NCI-H2107 treated with DMSO at 0.1 percent for 48 hours (cell line): ENCODE measurements at regions not wholly inside any gene's neighbourhood (a gene's known extent, or its start where the extent isn't known, plus 50 kb on each side); places are given as distances from the start of the nearest gene placed in this dataset.
"Not testable (repeated sequence)": the region's sequence is repeated elsewhere in the genome, so short reads cannot be mapped to it uniquely, and the experiment has no call there.

Experiments used
- DNase-seq: peaks from one replicate; lab custom pipeline; 2025; ENCODE audit not compliant: unreplicated experiment; lab: John Stamatoyannopoulos, UW

GRCh38 chr20:11976966-11977365 lies 59.3 kb downstream of the BTBD3 start:
- no peak for DNase-seq

DNA sequence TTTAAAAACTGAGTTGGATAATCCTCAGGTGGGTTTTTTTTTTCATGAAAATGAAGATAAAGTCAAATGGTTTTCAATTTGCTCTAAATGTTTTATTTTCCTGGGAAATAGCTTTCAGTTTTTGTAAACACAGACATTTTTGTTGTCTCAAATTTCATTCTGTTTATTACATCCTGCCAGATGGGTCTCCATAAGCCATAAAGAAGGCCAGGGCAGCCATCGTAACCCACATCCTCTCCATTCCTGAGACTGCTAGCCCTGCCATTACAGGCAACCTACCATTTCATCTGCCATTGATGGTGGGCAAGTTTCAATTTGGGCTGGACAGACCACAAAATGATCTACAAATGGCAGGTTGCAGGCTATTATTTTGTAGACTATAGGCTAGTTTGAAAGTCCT lies 60.8 kb downstream of the BTBD3 start:
- no peak for DNase-seq

DNA sequence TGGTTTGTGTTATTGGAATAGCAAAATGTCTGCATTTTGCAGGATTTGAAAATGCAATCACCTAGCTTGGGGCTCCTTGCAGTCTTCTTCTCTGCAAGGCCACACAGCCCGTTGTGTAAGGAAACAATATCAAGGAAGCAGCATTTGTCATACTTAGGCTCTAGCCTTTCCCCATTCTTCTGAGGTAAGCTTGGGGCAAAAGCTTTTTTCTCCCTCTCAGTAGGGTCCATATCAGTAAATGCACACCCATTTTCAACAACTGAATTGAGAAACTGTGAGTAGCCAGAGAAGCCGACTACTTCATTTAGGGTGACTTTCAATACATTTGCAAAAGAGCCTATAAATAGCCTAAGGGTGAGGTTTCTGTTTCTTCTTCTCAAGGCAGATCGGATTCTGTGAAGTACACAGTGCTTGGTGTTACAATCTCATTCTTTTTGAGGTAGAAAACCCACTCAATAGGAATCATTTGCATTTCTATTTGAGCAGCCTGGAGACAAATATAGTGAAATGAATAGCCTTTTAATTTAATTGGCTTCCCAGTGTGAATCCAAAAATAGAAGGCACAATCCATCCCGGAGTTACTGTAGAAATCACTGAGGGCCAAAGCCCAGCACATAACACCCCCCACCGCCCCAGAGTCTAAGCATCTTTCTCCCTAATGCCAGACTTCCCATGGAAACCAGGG lies 61.8 kb downstream of the BTBD3 start:
- no peak for DNase-seq

- no peak for DNase-seq
Observed at GRCh38 chr20:11980263-11980662, 62.6 kb downstream of the BTBD3 start.

GRCh38 chr20:11981366-11981947 lies 63.8 kb downstream of the BTBD3 start:
- DNase-seq: no peak

- no peak for DNase-seq
Observed at GRCh38 chr20:11982289-11982954, 64.7 kb downstream of the BTBD3 start.

DNA sequence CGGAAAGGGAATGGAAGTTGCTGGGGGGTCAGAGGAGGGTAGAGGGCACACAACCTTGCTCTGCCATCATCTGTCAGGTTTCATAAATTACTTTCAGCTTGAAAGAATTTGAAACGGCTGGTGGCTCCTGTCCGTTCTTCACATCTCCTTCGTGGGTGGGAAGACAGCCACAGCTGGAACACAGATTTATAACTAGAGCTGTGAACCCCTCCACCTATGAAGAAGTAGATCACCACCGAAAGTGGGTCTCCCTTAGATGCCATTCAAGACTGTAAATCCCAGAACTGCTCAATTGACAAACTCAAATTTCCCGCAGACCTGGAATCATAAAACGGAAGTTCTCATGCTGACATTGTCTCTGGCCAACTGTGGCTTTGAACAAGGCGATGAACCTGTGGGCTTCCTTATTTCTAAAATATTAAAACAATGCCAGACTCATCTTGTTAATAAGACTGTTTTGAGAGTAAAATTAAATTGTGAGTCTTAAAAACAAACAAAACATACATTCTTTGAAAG lies 65.3 kb downstream of the BTBD3 start:
- DNase-seq: no peak

DNA sequence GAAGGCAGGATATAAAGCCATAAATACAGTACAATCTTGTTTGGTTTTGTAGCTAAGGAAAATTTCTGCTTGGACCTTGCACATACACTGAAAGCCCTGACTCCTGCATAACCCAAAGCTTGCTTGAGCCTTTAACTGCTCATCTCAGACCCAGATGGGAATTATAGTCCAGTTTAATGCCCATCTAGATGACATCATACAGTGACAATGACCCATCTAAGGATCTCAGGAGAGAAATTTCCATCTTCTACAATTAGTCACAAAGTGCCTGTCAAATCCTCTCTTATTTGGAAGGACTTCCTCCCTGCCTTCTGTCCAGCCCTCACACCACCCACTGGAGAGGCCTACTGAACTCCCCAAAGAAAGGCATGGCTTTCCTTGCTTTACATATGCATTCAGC lies 69.3 kb downstream of the BTBD3 start:
- DNase-seq: no peak

DNA sequence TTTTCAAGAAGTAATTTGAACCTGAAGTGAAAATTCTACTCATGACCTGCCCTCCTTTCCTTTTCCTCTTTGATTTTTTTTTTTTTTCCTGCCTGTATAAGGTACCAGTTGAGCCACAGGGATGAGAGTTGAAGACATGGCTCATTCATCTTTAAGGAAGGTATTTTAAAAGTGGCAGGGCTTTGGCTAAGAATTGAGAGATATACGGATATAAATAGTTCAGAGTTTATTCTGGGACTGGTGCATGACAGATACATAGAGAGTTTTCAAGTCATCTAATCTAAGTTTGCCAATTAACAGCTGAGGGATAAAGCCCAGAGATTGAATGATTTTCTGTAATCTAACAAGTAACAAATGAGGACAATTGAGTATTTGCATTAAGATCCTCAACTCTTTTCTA lies 69.8 kb downstream of the BTBD3 start:
- DNase-seq: no peak

DNA sequence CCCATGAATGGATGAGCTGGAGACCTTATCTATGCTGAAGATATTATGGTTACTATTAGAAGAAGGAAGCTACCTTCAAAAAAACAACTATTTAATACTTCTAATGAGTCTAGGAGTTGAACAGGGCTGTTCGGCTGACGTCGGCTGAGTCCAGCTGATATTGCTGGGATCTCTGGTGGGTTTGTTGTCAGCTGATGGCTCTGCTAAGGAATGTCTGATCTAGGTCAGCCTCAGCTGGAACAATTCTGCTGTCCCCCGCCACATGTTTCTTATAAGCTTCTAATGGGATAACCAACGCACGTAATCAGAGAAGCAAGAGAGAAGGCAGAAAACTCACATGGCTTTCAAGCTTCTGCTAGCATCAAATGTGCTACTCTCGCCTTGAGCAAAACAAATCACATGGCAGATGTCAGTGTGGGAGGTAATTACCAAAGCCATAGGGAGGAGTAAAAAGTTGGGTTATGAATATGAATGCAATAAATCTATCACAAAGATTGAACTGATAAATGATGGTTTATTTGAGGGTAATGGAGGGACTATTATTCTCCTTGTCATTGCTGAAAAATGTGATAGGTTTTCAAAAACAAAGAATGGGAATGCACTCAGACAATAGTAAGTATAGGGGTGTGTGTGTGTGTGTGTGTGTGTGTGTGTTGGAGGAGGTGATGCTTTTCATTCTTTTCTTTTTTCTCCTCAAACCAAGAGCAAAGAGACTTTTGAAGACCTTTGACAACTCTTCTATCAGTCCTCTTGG lies 71.5 kb downstream of the BTBD3 start:
- no peak for DNase-seq

GRCh38 chr20:11992426-11992825 lies 74.7 kb downstream of the BTBD3 start:
- no peak for DNase-seq

- DNase-seq: peak; percentile 67
Observed at GRCh38 chr20:11993886-11994461, 76.3 kb downstream of the BTBD3 start.

GRCh38 chr20:11995805-11996567 lies 78.3 kb downstream of the BTBD3 start:
- no peak for DNase-seq

- DNase-seq: not testable (repeated sequence)
Observed at GRCh38 chr20:12004776-12005175, 87.1 kb downstream of the BTBD3 start.

DNA sequence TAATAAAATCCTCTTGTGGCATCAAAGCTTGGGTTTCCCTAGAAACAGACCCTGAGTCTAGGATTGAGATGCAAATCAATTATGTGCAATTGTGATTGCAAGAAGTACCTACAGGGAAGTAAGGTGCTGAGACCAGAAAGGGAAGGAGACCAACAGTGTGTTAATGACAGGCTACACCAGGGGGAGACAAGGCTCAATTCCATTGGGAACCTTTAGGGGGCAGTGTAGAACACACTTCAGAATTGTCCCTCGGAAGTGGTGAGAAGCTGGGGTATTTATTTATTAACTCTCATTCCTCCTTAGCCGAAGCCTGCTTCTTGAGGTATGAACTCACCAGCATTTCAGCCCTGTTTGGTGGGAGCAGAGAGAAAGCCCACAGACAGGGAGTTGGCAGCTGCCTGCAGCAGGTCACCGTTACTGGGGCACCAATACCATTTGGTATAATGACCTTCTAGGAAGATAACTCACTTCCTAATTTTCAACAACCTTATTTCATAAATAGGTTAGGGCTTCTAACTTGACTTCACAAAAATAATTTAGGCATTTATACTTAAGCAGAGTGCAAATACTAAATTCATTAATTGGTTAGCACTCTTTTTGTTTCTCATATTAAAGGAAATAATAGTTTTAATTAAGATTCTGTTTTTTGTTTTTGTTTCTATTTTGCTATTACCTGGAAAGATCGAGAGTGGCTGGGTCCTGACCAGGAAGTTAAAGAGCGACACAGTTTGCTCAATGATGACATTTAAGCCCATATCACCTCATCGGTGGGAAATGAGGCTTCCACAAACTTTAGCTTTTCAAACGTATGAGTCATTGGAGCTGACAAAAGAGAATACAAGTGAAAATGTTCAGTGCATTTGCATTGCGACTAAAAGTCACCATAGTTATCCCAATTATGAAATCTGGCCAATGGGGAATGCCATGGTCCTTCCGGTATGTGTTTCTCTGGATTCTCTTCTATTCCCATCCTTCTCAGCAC lies 94.8 kb downstream of the BTBD3 start:
- peak; percentile 25 for DNase-seq

DNA sequence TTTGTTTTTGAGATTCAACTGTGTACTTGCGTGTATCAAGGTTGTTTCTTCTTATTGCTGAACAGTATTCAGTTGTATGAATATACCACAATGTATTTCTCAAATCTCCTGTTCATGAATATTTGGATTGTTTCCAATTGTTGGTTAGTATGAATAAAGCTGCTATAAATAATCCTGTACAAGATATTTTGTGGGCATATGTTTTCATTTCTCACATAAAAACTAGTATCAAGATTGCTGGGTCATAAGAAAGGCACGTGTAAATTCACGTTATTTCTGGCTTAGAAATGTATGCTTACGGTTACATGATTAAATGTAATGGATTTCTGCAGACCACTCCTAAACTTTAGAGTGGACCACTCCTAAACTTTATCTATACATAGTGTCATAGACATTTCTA lies 96.6 kb downstream of the BTBD3 start:
- no peak for DNase-seq

DNA sequence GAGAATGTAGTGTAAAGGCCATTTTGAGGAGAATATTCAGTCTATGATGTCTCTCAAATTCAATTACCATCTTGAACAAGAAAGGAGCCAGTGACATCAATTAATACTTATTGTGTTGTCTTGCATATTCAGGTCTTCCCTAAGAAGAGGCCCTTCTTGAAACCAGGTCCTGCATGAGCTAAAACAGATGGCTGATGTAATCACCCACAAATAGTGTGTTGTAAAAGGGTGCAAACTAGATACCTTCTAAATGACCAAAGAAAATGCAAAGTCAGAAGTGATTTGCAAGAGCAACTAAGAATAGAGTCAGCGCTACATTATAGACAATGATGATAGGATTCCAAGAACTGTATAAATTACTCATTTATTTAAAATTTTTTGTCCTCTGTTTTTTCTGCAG lies 97.0 kb downstream of the BTBD3 start:
- DNase-seq: no peak

- no peak for DNase-seq
Observed at GRCh38 chr20:12016291-12016690, 98.6 kb downstream of the BTBD3 start.

DNA sequence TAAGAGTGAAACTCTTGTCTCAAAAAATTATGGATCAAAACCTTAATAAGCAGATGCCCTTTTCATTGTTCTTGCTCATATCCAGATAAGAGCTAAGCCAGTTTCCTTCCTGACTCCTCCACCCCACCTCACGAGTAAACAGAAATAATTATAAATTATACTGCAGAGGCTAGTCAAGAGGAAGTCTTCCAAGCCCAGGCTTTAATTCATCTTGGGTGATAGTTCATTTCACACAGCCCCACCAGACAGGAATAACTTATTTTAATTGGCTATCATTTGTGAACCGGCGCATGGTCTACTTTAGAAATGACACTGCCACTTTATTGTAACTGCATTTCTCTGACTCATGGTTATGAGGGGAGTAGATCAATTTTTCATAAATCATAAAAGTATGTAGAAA lies 102.0 kb downstream of the BTBD3 start:
- DNase-seq: no peak
